ENCODE measurements at regions not wholly inside any gene's neighbourhood (a gene's known extent, or its start where the extent isn't known, plus 50 kb on each side); places are given as distances from the start of the nearest gene placed in this dataset.

- Histone ChIP-seq H3K4me3 (replicated peaks in 1 of 2; ENCODE audit: low read depth in 1 of 2, low read length in 2 of 2) (no peak overlapping the region), H4K20me1 (ENCODE audit: insufficient read depth) (no peaks in the 10 kb centered on the region), H3K4me2 (ENCODE audit: low read length) (no peak overlapping the region), H3K9me2 (ENCODE audit: insufficient read depth) (no peaks in the 10 kb centered on the region), H3K79me2 (ENCODE audit: insufficient read depth, low read length) (no peaks in the 10 kb centered on the region), H3K9me3 (ENCODE audit: control insufficient read depth in 1 of 2, insufficient read depth in 1 of 2, low read depth in 1 of 2, low read length in 2 of 2) (no peaks in the 10 kb centered on the region), H3K4me1 (ENCODE audit: control insufficient read depth in 1 of 2, insufficient read depth in 2 of 2, low read length in 2 of 2) (no peaks in the 10 kb centered on the region), H3K27me3 (ENCODE audit: insufficient read depth, low read length) (no peaks in the 10 kb centered on the region), H3K9ac (ENCODE audit: low read length) (no peak overlapping the region), H3K27ac (ENCODE audit: low read depth, low read length) (no peak overlapping the region), H3K36me3 (ENCODE audit: control insufficient read depth in 1 of 2, insufficient read depth in 2 of 2, low read length in 2 of 2) (no peaks in the 10 kb centered on the region), H2AFZ (ENCODE audit: low read depth, low read length, poor library complexity, severe bottlenecking) (no peak overlapping the region)
- CTCF ChIA-PET: no interaction called here
- intact Hi-C loops (cut with micrococcal nuclease): no loop called here
- ATAC-seq (no peak), DNase-seq (ENCODE audit: low read depth, low spot score) (no peak)
- RAD21 ChIA-PET (ENCODE audit: low non-redundant PET in 1 of 2, low total read pairs in 2 of 2, uncharacterized antibody in 2 of 2, unreplicated experiment in 2 of 2): no interaction called here
- no TSS peak for BruUV-seq (replicated peaks)
- TF ChIP-seq EZH2phosphoT487 (IDR thresholded peaks at IDR 0.05; ENCODE audit: borderline replicate concordance) (no peak), ATF3 (IDR thresholded peaks at IDR 0.05) (no peak), CEBPB (IDR thresholded peaks at IDR 0.05; ENCODE audit: low read depth) (no peak), EZH2 (IDR thresholded peaks at IDR 0.05) (no peak), REST (IDR thresholded peaks at IDR 0.05; ENCODE audit: low read depth) (no peak), ELF1 (IDR thresholded peaks at IDR 0.05; ENCODE audit: borderline replicate concordance, low read depth) (no peak), TCF7L2 (IDR thresholded peaks at IDR 0.05; ENCODE audit: borderline replicate concordance, extremely low read depth, insufficient read depth, insufficient read length) (no peak), CBX3 (IDR thresholded peaks at IDR 0.05; ENCODE audit: low read depth) (no peak), EGR1 (IDR thresholded peaks at IDR 0.05; ENCODE audit: low read depth) (no peak), JUND (IDR thresholded peaks at IDR 0.05) (no peak), ZNF274 (IDR thresholded peaks at IDR 0.05; ENCODE audit: low read depth, low read length) (no peak), FOSL1 (IDR thresholded peaks at IDR 0.05; ENCODE audit: low read depth) (no peak)
- POLR2A ChIA-PET: no interaction called here
These were observed 1336.5 kb downstream of the PCDH19 start for GRCh38 chrX:99073551-99073950.
